DMS53 (cell line): ENCODE measurements at regions not wholly inside any gene's neighbourhood (a gene's known extent, or its start where the extent isn't known, plus 50 kb on each side); places are given as distances from the start of the nearest gene placed in this dataset.
"Not testable (repeated sequence)": the region's sequence is repeated elsewhere in the genome, so short reads cannot be mapped to it uniquely, and the experiment has no call there.

Experiments used
- DNase-seq: peaks from one replicate; lab custom pipeline; 2025; lab: John Stamatoyannopoulos, UW

GRCh38 chr12:92271341-92271740 is 125.7 kb upstream of the BTG1 start:
- no peak for DNase-seq

GRCh38 chr12:92270521-92270920 is 124.9 kb upstream of the BTG1 start:
- DNase-seq, result no peak

GRCh38 chr12:92268946-92269345 is 123.3 kb upstream of the BTG1 start:
- no peak for DNase-seq

GRCh38 chr12:92261692-92262091 is 116.0 kb upstream of the BTG1 start:
- no peak for DNase-seq

GRCh38 chr12:92261071-92261470 is 115.4 kb upstream of the BTG1 start:
- DNase-seq, result no peak

DNA sequence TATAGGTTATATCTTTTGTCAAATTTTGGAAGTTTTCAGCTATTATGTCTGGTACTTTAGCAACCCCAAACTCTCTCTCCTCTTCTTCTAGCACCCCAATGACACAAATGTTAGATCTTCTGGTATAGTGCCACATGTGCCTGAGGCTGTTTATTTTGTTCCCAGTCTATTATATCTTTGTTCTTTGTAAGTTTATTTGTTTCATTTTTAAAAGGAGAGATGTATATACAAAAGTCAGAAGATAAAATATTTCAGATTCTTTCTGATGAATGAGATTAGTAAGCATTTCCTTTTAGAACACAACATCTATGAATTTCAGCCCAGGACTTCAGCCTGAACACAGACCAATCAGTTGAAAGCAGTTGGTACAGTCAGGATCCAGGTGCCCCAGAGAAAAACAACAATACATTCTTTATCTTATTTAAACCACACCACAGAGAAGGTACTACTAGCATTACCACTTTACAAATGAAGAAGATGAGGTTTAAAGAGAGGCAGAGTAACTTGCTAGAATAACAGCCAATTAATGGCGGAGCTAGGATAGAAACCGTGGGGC is 114.1 kb upstream of the BTG1 start:
- DNase-seq, result no peak

GRCh38 chr12:92259291-92259690 is 113.6 kb upstream of the BTG1 start:
- no peak for DNase-seq

GRCh38 chr12:92257261-92257660 is 111.6 kb upstream of the BTG1 start:
- DNase-seq, result peak; percentile 20

GRCh38 chr12:92255741-92256140 is 110.1 kb upstream of the BTG1 start:
- DNase-seq, result no peak

GRCh38 chr12:92253301-92253700 is 107.7 kb upstream of the BTG1 start:
- DNase-seq, result no peak

- no peak for DNase-seq
Measured at GRCh38 chr12:92248977-92249376, 103.3 kb upstream of the BTG1 start.

GRCh38 chr12:92244036-92244435 is 98.4 kb upstream of the BTG1 start:
- DNase-seq, result no peak

GRCh38 chr12:92242907-92243306 is 97.3 kb upstream of the BTG1 start:
- no peak for DNase-seq

GRCh38 chr12:92237762-92238523 is 92.3 kb upstream of the BTG1 start:
- no peak for DNase-seq

- DNase-seq, result no peak
Measured at GRCh38 chr12:92237262-92237661, 91.6 kb upstream of the BTG1 start.

DNA sequence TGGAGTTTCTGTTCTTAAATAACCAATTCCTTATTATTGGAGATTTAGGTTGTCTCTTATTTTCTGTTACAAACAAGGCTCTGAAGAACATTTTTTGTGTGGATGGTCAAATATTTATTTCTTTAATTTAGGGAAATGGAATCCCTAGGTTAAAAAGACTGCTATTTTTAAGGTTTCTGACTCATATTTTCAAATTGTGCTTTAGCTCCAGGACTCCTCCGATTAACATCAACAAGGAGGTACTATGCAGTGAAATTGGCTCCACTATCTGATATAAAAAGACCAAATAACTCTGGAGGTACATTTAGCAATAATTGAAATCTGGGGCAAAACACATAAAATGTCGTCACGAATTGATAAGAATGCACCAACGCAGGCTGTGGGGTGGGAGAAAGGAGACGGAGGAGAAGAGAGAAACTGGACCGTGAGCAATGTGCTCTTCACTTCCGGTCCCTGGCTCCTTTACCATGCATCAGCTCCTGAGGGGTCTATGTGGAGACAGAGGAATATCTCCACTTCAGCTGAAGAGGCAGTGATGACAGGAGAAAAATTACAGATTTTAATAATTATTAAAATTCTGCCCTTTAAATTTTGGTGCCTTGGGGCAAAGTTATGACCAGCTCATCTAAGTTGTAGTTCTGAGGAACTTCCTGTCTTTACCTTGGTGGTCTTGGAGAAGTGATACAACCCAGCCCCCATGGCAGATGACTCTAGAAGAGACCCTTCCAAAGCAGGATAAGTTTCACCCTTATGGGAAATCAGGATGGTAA is 90.2 kb upstream of the BTG1 start:
- no peak for DNase-seq

DNA sequence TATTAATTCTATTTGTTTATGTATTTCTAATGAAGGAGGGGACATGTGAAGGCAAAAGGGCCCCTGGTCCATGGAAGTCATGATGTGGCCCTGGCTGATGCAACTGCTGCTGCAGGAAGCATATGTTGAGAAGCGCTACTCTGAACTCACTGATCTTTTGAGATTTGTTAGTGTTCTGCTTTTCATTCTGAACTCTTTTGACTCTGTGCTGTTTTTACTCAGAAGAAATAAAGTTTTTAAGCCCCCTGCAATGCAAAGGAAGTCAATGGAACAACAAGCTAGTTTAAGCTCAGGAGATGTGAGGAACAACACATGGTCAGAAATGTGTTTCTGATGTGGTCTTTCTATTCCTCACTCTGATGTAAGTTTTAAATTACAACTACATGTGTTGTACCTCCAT is 88.9 kb upstream of the BTG1 start:
- DNase-seq, result no peak

DNA sequence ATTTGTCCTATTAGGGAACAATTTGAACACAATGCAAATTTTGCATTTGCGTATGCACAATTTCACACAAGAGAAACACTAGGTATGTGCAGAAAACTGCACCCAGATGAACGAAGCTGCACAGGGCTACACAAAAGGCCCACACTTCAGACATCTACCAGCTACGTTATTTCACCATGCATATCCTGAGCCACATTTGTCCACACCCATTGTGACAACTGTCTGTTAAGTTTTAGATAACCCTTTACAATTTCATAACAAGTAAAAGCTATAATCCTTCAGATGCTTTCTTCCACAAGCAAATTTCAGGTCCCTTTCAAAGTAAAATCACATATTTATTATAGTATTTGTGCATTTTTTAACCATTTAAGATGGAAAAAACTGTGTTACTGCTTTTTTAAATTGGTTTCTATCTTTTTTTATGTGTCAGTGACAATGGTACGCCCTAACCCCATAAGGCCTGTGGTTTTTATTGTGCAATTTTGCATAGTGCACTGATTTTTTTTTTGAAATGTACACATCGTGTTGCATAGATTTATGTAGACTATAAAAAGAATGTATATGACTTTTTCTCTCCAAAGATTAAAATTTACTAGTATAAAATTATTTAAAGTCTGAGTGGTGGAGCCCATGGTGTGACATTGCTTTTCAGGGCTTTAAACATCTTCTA is 87.8 kb upstream of the BTG1 start:
- DNase-seq, result no peak

DNA sequence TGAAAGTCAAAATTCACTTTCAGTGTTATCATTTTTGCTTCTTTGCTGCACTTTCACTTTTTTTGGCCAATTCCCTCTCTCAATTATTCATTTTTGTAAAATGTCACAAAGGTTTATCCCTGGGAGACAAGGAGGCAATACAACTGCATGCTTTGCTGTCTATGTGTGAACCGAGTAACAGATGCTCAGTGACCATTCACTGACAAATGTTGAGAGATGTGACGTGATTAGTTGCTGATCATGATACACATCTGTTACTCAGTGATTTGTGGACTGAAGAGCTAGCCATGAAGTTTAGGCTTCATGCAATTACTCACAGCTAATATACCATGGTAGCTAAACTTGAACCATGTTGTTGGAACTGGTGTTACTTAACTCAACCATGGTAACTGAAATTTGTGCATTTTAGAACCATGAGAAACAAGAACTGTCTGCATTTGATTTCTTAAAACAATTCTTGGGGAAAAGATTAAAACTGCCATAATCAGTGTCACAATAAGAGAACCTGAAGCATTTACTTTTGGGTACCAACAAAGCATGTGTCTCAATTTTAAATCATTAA is 86.8 kb upstream of the BTG1 start:
- DNase-seq, result not testable (repeated sequence)

GRCh38 chr12:92231945-92232344 is 86.3 kb upstream of the BTG1 start:
- DNase-seq, result not testable (repeated sequence)

DNA sequence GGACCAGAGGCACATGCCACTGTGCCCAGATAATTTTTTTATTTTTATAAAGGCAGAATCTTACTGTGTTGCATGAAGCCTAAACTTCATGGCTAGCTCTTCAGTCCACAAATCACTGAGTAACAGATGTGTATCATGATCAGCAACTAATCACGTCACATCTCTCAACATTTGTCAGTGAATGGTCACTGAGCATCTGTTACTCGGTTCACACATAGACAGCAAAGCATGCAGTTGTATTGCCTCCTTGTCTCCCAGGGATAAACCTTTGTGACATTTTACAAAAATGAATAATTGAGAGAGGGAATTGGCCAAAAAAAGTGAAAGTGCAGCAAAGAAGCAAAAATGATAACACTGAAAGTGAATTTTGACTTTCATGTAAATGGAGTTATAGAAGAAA is 85.9 kb upstream of the BTG1 start:
- DNase-seq, result not testable (repeated sequence)

GRCh38 chr12:92229381-92229780 is 83.7 kb upstream of the BTG1 start:
- DNase-seq, result no peak
